CD14-positive monocyte (primary cell): ENCODE measurements at regions not wholly inside any gene's neighbourhood (a gene's known extent, or its start where the extent isn't known, plus 50 kb on each side); places are given as distances from the start of the nearest gene placed in this dataset.

Source experiments
- DNase-seq, 3 donors: peaks; one replicate each; pipeline ENCODE4 v3.0.0-alpha.2; 2011 to 2022
- H2AFZ ChIP-seq: 2 replicates; pipeline ENCODE4 v1.6.0; 2012; ENCODE audit warnings: mild to moderate bottlenecking, low read depth, low read length, inconsistent platforms; ENCODE audit not compliant: insufficient read depth, poor library complexity, severe bottlenecking
- H3K27ac ChIP-seq, 2 donors: 1 replicate in 1 of 2; 2 replicates in 1 of 2; pipeline ENCODE4 v1.5.1; 2012 to 2013; ENCODE audit warnings: low read length in 2 of 2, control low read depth in 1 of 2, inconsistent platforms in 1 of 2, low read depth in 1 of 2, mild to moderate bottlenecking in 1 of 2
- H3K27me3 ChIP-seq, 2 donors: one replicate each; pipeline versions ENCODE4 v1.6.0 to v1.6.1; 2011 to 2013; ENCODE audit warnings: low read length in 2 of 2; ENCODE audit not compliant: control insufficient read depth in 2 of 2, insufficient read depth in 2 of 2
- H3K36me3 ChIP-seq, 2 donors: replicated peaks in 1 of 2; 1 replicate in 1 of 2; 2 replicates in 1 of 2; pipeline versions ENCODE4 v1.5.1 to v1.6.1; 2012 to 2013; ENCODE audit warnings: low read length in 2 of 2, control low read depth in 1 of 2, inconsistent platforms in 1 of 2, mild to moderate bottlenecking in 1 of 2; ENCODE audit not compliant: insufficient read depth in 2 of 2, control insufficient read depth in 1 of 2
- H3K4me1 ChIP-seq, 2 donors: 1 replicate in 1 of 2; 2 replicates in 1 of 2; pipeline versions ENCODE4 v1.5.1 to v1.6.1; 2012 to 2013; ENCODE audit warnings: low read length in 2 of 2, control low read depth in 1 of 2, inconsistent platforms in 1 of 2, mild to moderate bottlenecking in 1 of 2, moderate library complexity in 1 of 2; ENCODE audit not compliant: insufficient read depth in 2 of 2, control insufficient read depth in 1 of 2
- H3K4me2 ChIP-seq: replicated peaks from 2 replicates; pipeline ENCODE3; 2012; ENCODE audit warnings: low read length, moderate library complexity, mild to moderate bottlenecking; ENCODE audit not compliant: poor library complexity, severe bottlenecking; ENCODE audit errors: extremely low read depth
- H3K4me3 ChIP-seq, 3 experiments: fragments of 200-600 bp in 1 of 3; sonication (generic) in 1 of 3; replicated peaks in 1 of 3; 1 replicate in 2 of 3; 2 replicates in 1 of 3; pipeline ENCODE4 v1.5.1; 2011 to 2013; ENCODE audit warnings: low read length in 3 of 3, mild to moderate bottlenecking in 3 of 3, control low read depth in 2 of 3, low read depth in 2 of 3, inconsistent platforms in 1 of 3, moderate library complexity in 1 of 3
- H3K79me2 ChIP-seq: 2 replicates; pipeline ENCODE4 v1.6.0; 2012; ENCODE audit warnings: mild to moderate bottlenecking, control low read depth, inconsistent platforms, low read length, moderate library complexity; ENCODE audit not compliant: insufficient read depth
- H3K9ac ChIP-seq: 2 replicates; pipeline ENCODE4 v1.6.0; 2017; ENCODE audit warnings: low read length, mild to moderate bottlenecking; ENCODE audit not compliant: insufficient read depth, poor library complexity, severe bottlenecking
- H3K9me3 ChIP-seq, 2 donors: replicated peaks in 1 of 2; 1 replicate in 1 of 2; 2 replicates in 1 of 2; pipeline versions ENCODE4 v1.5.1 to v1.6.1; 2012 to 2013; ENCODE audit warnings: low read length in 2 of 2, control low read depth in 1 of 2; ENCODE audit not compliant: control insufficient read depth in 1 of 2, insufficient read depth in 1 of 2
- H4K20me1 ChIP-seq: 2 replicates; pipeline ENCODE4 v1.6.0; 2012; ENCODE audit warnings: mild to moderate bottlenecking, low read length, control low read depth, moderate library complexity; ENCODE audit not compliant: insufficient read depth
- H3K27ac Mint-ChIP-seq, 7 donors: one replicate each; pipeline ENCODE4 v1.8.0; 2020; ENCODE audit warnings: mild to moderate bottlenecking in 7 of 7, mixed read lengths in 7 of 7, moderate library complexity in 6 of 7, inconsistent platforms in 2 of 7
- H3K27me3 Mint-ChIP-seq, 3 donors: one replicate each; pipeline ENCODE4 v1.8.0; 2021 to 2022; ENCODE audit warnings: low read depth in 3 of 3, mild to moderate bottlenecking in 3 of 3, mixed read lengths in 3 of 3, moderate library complexity in 3 of 3, inconsistent platforms in 1 of 3
- H3K36me3 Mint-ChIP-seq, 2 donors: one replicate each; pipeline ENCODE4 v1.8.0; 2020; ENCODE audit warnings: mixed read lengths in 2 of 2, inconsistent platforms in 1 of 2, mild to moderate bottlenecking in 1 of 2
- H3K4me1 Mint-ChIP-seq: one replicate; pipeline ENCODE4 v1.8.0; 2020; ENCODE audit warnings: mild to moderate bottlenecking, mixed read lengths
- H3K4me3 Mint-ChIP-seq, 2 donors: one replicate each; pipeline ENCODE4 v1.8.0; 2020; ENCODE audit warnings: mild to moderate bottlenecking in 2 of 2, mixed read lengths in 2 of 2, moderate library complexity in 1 of 2
- H3K9me3 Mint-ChIP-seq, 7 donors: one replicate each; pipeline ENCODE4 v1.8.0; 2020 to 2022; ENCODE audit warnings: mixed read lengths in 7 of 7, mild to moderate bottlenecking in 6 of 7, moderate library complexity in 6 of 7, inconsistent platforms in 2 of 7
- CTCF ChIP-seq: fragments of 200-600 bp; IDR thresholded peaks from one replicate; pipeline ENCODE4 v1.8.0; 2022; ENCODE audit warnings: antibody characterized with exemption, mild to moderate bottlenecking
- WGBS: methylation state at CpG from one replicate; pipeline ENCODE4 v1.1.5; 2013; ENCODE audit warnings: missing lambda C conversion rate; ENCODE audit not compliant: insufficient coverage; 5-methylcytosine and 5-hydroxymethylcytosine counted together
- intact Hi-C, 2 donors: fragments of 100-400 bp; cut with micrococcal nuclease; formaldehyde crosslinking; loops; one replicate each; pipeline versions ENCODE4 v1.15.0 to v1.15.1; 2023

- no peak overlapping the region for H3K4me3 ChIP-seq
- H3K36me3 ChIP-seq: no peaks in the 10 kb centered on the region
- DNase-seq: no peak
- TF ChIP-seq CTCF: no peak
- H3K27ac Mint-ChIP-seq: no peak overlapping the region
- no peaks in the 10 kb centered on the region for H3K79me2 ChIP-seq
- no peaks in the 10 kb centered on the region for H3K4me1 Mint-ChIP-seq
- H2AFZ ChIP-seq: no peak overlapping the region
- H3K4me2 ChIP-seq: no peak overlapping the region
- no peak overlapping the region for H3K27ac ChIP-seq
- WGBS: no CpG with 5 or more reads among the region's 2 CpGs
- intact Hi-C loops: no loop called here
- H3K27me3 Mint-ChIP-seq: no peaks in the 10 kb centered on the region
- H3K4me1 ChIP-seq: no peaks in the 10 kb centered on the region
- H3K9me3 ChIP-seq: no peaks in the 10 kb centered on the region
- no peaks in the 10 kb centered on the region for H3K36me3 Mint-ChIP-seq
- H3K27me3 ChIP-seq: no peaks in the 10 kb centered on the region
- H3K9ac ChIP-seq: no peak overlapping the region
- no peaks in the 10 kb centered on the region for H4K20me1 ChIP-seq
- no peak overlapping the region for H3K4me3 Mint-ChIP-seq
- peaks cover 0 to 5% (median 0%) of the 10 kb centered on the region in 7 donors for H3K9me3 Mint-ChIP-seq
These were observed 1627.6 kb upstream of the ZEB2 start for GRCh38 chr2:146147448-146148012.

- H3K27me3 ChIP-seq: no peaks in the 10 kb centered on the region
- no peak overlapping the region for H3K4me3 Mint-ChIP-seq
- H3K27ac ChIP-seq: no peak overlapping the region
- H3K4me2 ChIP-seq: no peak overlapping the region
- no peak overlapping the region for H3K9ac ChIP-seq
- no peaks in the 10 kb centered on the region for H3K27me3 Mint-ChIP-seq
- H3K4me1 Mint-ChIP-seq: no peaks in the 10 kb centered on the region
- H3K79me2 ChIP-seq: no peaks in the 10 kb centered on the region
- H3K9me3 ChIP-seq: no peaks in the 10 kb centered on the region
- DNase-seq: no peak
- peaks cover 0 to 5% (median 2%) of the 10 kb centered on the region in 7 donors for H3K9me3 Mint-ChIP-seq
- no peaks in the 10 kb centered on the region for H3K4me1 ChIP-seq
- H3K4me3 ChIP-seq: no peak overlapping the region
- intact Hi-C loops: no loop called here
- H3K27ac Mint-ChIP-seq: no peak overlapping the region
- no peak for TF ChIP-seq CTCF
- 90% methylated on average over 1 of the region's 1 CpG for WGBS
- H3K36me3 Mint-ChIP-seq: no peaks in the 10 kb centered on the region
- no peaks in the 10 kb centered on the region for H3K36me3 ChIP-seq
- no peak overlapping the region for H2AFZ ChIP-seq
- no peaks in the 10 kb centered on the region for H4K20me1 ChIP-seq
These were observed 1624.1 kb upstream of the ZEB2 start for GRCh38 chr2:146143971-146144370.
